IMR-90 (cell line): ENCODE measurements at regions not wholly inside any gene's neighbourhood (a gene's known extent, or its start where the extent isn't known, plus 50 kb on each side); places are given as distances from the start of the nearest gene placed in this dataset.
A peak's percentile ranks its signal among the peaks of the same experiment; 100 is the strongest.

ENCODE experiments used
- ATAC-seq: fragments of 200-7000 bp; cut with Tn5 transposase; 2 replicates; pipeline ENCODE4 v1.9.1; 2020; ENCODE audit warnings: low read depth, mild to moderate bottlenecking, moderate library complexity
- BruUV-seq: library from RNA; stranded (reverse); fragments of 400-500 nt; replicated peaks from 2 replicates; lab custom pipeline; 2021; lab: Mats Ljungman, UMichigan
- CTCF ChIA-PET: fragments of 300-600 bp; formaldehyde crosslinking; extraction: SDS; loops from one replicate; lab custom pipeline; 2021; ENCODE audit warnings: antibody characterized with exemption; lab: Yijun Ruan, JAX
- POLR2A ChIA-PET: fragments of 300-600 bp; sonication (Branson Sonifier 250); formaldehyde crosslinking; loops from one replicate; lab custom pipeline; 2022; ENCODE audit warnings: antibody characterized with exemption; ENCODE audit not compliant: unreplicated experiment; lab: Charles Lee
- DNase-seq: peaks from one replicate; pipeline ENCODE4 v3.0.0; 2013
- H2AFZ ChIP-seq: replicated peaks from 2 replicates; pipeline ENCODE3; 2013; ENCODE audit warnings: low read length, mild to moderate bottlenecking; ENCODE audit not compliant: poor library complexity
- H2AK5ac ChIP-seq: 2 replicates; pipeline ENCODE4 v1.6.1; 2013; ENCODE audit warnings: low read depth, low read length, inconsistent platforms
- H2AK9ac ChIP-seq: replicated peaks from 2 replicates; pipeline ENCODE3; 2013; ENCODE audit warnings: mild to moderate bottlenecking, low read depth, low read length, moderate library complexity; ENCODE audit not compliant: poor library complexity
- H2BK120ac ChIP-seq: 2 replicates; pipeline ENCODE4 v1.6.1; 2013; ENCODE audit warnings: low read depth, low read length, inconsistent platforms
- H2BK15ac ChIP-seq: 3 replicates; pipeline ENCODE4 v1.6.1; 2013; ENCODE audit warnings: low read depth, low read length, inconsistent platforms
- H2BK20ac ChIP-seq: 2 replicates; pipeline ENCODE4 v1.6.1; 2013; ENCODE audit warnings: low read depth, mild to moderate bottlenecking, inconsistent platforms, low read length, moderate library complexity
- H2BK5ac ChIP-seq: 2 replicates; pipeline ENCODE4 v1.6.1; 2013; ENCODE audit warnings: mild to moderate bottlenecking, low read depth, low read length, inconsistent platforms; ENCODE audit not compliant: poor library complexity, severe bottlenecking
- H3K14ac ChIP-seq: replicated peaks from 2 replicates; pipeline ENCODE4 v1.6.1; 2013; ENCODE audit warnings: low read depth, low read length, inconsistent platforms
- H3K18ac ChIP-seq: 2 replicates; pipeline ENCODE4 v1.6.1; 2013; ENCODE audit warnings: low read depth, low read length, control low read depth
- H3K23ac ChIP-seq: 2 replicates; pipeline ENCODE4 v1.6.1; 2013; ENCODE audit warnings: low read depth, low read length, inconsistent platforms
- H3K27ac ChIP-seq: 2 replicates; pipeline ENCODE4 v1.5.1; 2013; ENCODE audit warnings: mild to moderate bottlenecking, control low read depth, low read length; ENCODE audit not compliant: insufficient read depth
- H3K27me3 ChIP-seq: 2 replicates; pipeline ENCODE4 v1.6.1; 2013; ENCODE audit warnings: low read length; ENCODE audit not compliant: control insufficient read depth, insufficient read depth
- H3K36me3 ChIP-seq: 2 replicates; pipeline ENCODE4 v1.6.1; 2013; ENCODE audit warnings: low read length, mixed read lengths; ENCODE audit not compliant: control insufficient read depth, insufficient read depth
- H3K4ac ChIP-seq: 2 replicates; pipeline ENCODE4 v1.6.1; 2013; ENCODE audit warnings: low read depth, low read length, inconsistent platforms
- H3K4me1 ChIP-seq: 2 replicates; pipeline ENCODE4 v1.6.1; 2013; ENCODE audit warnings: low read length, mixed read lengths; ENCODE audit not compliant: control insufficient read depth, insufficient read depth
- H3K4me2 ChIP-seq: 2 replicates; pipeline ENCODE4 v1.6.1; 2013; ENCODE audit warnings: low read depth, mild to moderate bottlenecking, control low read depth, low read length, moderate library complexity
- H3K4me3 ChIP-seq: 2 replicates; pipeline ENCODE4 v1.5.1; 2013; ENCODE audit warnings: low read depth, mild to moderate bottlenecking, control low read depth, low read length, moderate library complexity; ENCODE audit not compliant: insufficient read depth
- H3K56ac ChIP-seq: 2 replicates; pipeline ENCODE4 v1.6.1; 2013; ENCODE audit warnings: low read length, inconsistent platforms; ENCODE audit not compliant: insufficient read depth; ENCODE audit errors: extremely low read depth
- H3K79me1 ChIP-seq, 2 experiments: 2 replicates each; pipeline ENCODE4 v1.6.1; 2013; ENCODE audit warnings: low read length in 2 of 2, inconsistent platforms in 1 of 2, low read depth in 1 of 2
- H3K9ac ChIP-seq: 2 replicates; pipeline ENCODE4 v1.6.1; 2013; ENCODE audit warnings: low read depth, low read length, control low read depth
- H3K9me1 ChIP-seq: 2 replicates; pipeline ENCODE4 v1.6.1; 2013; ENCODE audit warnings: low read length, inconsistent platforms; ENCODE audit not compliant: insufficient read depth
- H3K9me3 ChIP-seq: 2 replicates; pipeline ENCODE4 v1.6.1; 2013; ENCODE audit warnings: low read length; ENCODE audit not compliant: control insufficient read depth, insufficient read depth
- H4K20me1 ChIP-seq: 2 replicates; pipeline ENCODE4 v1.6.1; 2013; ENCODE audit warnings: low read length, inconsistent platforms; ENCODE audit not compliant: insufficient read depth
- H4K5ac ChIP-seq: 2 replicates; pipeline ENCODE4 v1.6.1; 2013; ENCODE audit warnings: mild to moderate bottlenecking, low read depth, low read length, control low read depth
- H4K8ac ChIP-seq, 2 experiments: 2 replicates each; pipeline ENCODE4 v1.6.1; 2013; ENCODE audit warnings: low read depth in 2 of 2, low read length in 2 of 2, control low read depth in 1 of 2, inconsistent platforms in 1 of 2
- H4K91ac ChIP-seq: 2 replicates; pipeline ENCODE4 v1.6.1; 2013; ENCODE audit warnings: low read depth, low read length, inconsistent platforms; ENCODE audit not compliant: insufficient read depth
- CHD1 ChIP-seq: IDR thresholded peaks from 2 replicates; pipeline ENCODE4 v1.6.1; 2012; ENCODE audit warnings: low read depth, low read length, improper control_type of control experiment
- FOS ChIP-seq: fragments of 150-350 bp; IDR thresholded peaks from 2 replicates; pipeline ENCODE4 v1.6.1; 2016; ENCODE audit warnings: low read depth, low read length
- MAZ ChIP-seq: IDR thresholded peaks from 2 replicates; pipeline ENCODE4 v1.6.1; 2012; ENCODE audit warnings: low read depth, mild to moderate bottlenecking, low read length, improper control_type of control experiment, moderate library complexity, borderline replicate concordance
- MXI1 ChIP-seq: IDR thresholded peaks from 2 replicates; pipeline ENCODE4 v1.6.1; 2012; ENCODE audit warnings: low read depth, mild to moderate bottlenecking, low read length, moderate library complexity, borderline replicate concordance
- NFE2L2 ChIP-seq: fragments of 150-350 bp; IDR thresholded peaks from 2 replicates; pipeline ENCODE4 v1.6.1; 2016; ENCODE audit warnings: low read depth, mild to moderate bottlenecking, low read length
- POLR2A ChIP-seq: IDR thresholded peaks from 2 replicates; pipeline ENCODE4 v1.6.1; 2012; ENCODE audit warnings: mild to moderate bottlenecking, low read depth, low read length
- RAD21 ChIP-seq: IDR thresholded peaks from 2 replicates; pipeline ENCODE4 v1.6.1; 2012; ENCODE audit warnings: low read length, improper control_type of control experiment
- RFX5 ChIP-seq: IDR thresholded peaks from 2 replicates; pipeline ENCODE4 v1.8.0; 2012; ENCODE audit warnings: low read depth, mild to moderate bottlenecking, low read length, moderate library complexity
- SMC3 ChIP-seq: fragments of 150-350 bp; IDR thresholded peaks from 2 replicates; pipeline ENCODE4 v1.6.1; 2016; ENCODE audit warnings: low read depth, mild to moderate bottlenecking, antibody characterized with exemption, low read length, moderate library complexity
- WGBS, 2 experiments: methylation state at CpG; one replicate each; pipeline versions ENCODE4 v1.1.5 to v1.1.7; 2013; ENCODE audit warnings: missing lambda C conversion rate in 2 of 2; ENCODE audit not compliant: insufficient read length in 1 of 2; ENCODE audit errors: extremely low coverage in 2 of 2; 5-methylcytosine and 5-hydroxymethylcytosine counted together
- dilution Hi-C: fragments of 300-500 bp; cut with HindIII; formaldehyde crosslinking; loops from one replicate; pipeline ENCODE4 v1.14.3; 2018; ENCODE audit warnings: low sequenced_read_pairs; ENCODE audit not compliant: unreplicated experiment
- in situ Hi-C: fragments of 300-500 bp; cut with MboI; formaldehyde crosslinking; loops from 3 replicates; pipeline ENCODE4 v1.14.3; 2019; ENCODE audit warnings: low sequenced_read_pairs, inconsistent platforms, mixed read lengths
- intact Hi-C: fragments of 100-400 bp; cut with micrococcal nuclease; formaldehyde crosslinking; loops from 2 replicates; pipeline ENCODE4 v1.10.0; 2022
- TF ChIP-seq, protein P1 (sequence below): conservative IDR thresholded peaks from 2 replicates; pipeline ENCODE4 v1.5.1; 2012; ENCODE audit warnings: mild to moderate bottlenecking, low read depth, low read length, improper control_type of control experiment

DNA sequence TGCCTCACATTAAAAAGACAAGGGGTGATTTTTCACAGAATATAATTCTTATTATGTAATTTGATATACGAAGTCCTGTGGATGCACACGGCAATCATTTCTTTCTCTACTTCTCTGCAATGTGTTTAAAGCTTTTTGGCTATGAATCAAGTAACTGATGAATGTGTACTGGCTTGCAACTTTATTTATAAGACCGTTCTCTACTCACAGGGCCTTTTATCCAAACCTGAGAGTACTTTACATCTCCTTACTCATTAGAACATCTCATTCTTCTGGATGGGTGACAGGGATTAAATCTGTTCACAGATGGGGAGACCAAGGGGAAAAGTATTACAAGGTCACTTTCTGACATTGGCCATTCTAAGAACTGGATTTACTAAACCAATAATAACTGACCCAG is 215.8 kb upstream of the DIO2 start:
- H3K9me1 ChIP-seq, result no peaks in the 10 kb centered on the region
- no peaks in the 10 kb centered on the region for H3K9me3 ChIP-seq
- H2AFZ ChIP-seq, result no peak overlapping the region
- peak overlapping the region; percentile 26; the same call in 1 of the 2 replicates for H4K91ac ChIP-seq
- H3K4ac ChIP-seq, result peak overlapping the region; percentile 59; the same call in 1 of the 2 replicates
- H3K4me2 ChIP-seq, result no peak overlapping the region
- in situ Hi-C loops (no loop called here), intact Hi-C loops (loop anchor here (2.0 to 5.0 kb wide), 3 partner anchors 50 to 370 kb away; no protein-coding TSS in a partner anchor), dilution Hi-C loops (no loop called here)
- no peaks in the 10 kb centered on the region for H3K36me3 ChIP-seq
- H3K4me3 ChIP-seq, result no peak overlapping the region
- H4K20me1 ChIP-seq, result no peaks in the 10 kb centered on the region
- no peak overlapping the region for H3K14ac ChIP-seq
- peak overlapping the region; percentile 57; the same call in 1 of the 2 replicates for H2BK20ac ChIP-seq
- H2AK9ac ChIP-seq, result no peak overlapping the region
- no peak for ATAC-seq
- no peaks in the 10 kb centered on the region for H3K27me3 ChIP-seq
- H3K56ac ChIP-seq, result no peak overlapping the region
- H3K4me1 ChIP-seq, result peaks cover 10% of the 10 kb centered on the region
- peak; percentile 68 for DNase-seq
- H3K9ac ChIP-seq, result no peak overlapping the region
- peak overlapping the region; percentile 34 to 44; a peak in 1 of 4 replicates for H4K8ac ChIP-seq
- ChIA-PET POLR2A (no interaction called here), CTCF (no interaction called here)
- H2AK5ac ChIP-seq, result no peak overlapping the region
- H2BK120ac ChIP-seq, result peak overlapping the region; percentile 47
- H3K79me1 ChIP-seq, result no peaks in the 10 kb centered on the region
- TF ChIP-seq NFE2L2 (no peak), RFX5 (no peak), POLR2A (no peak), FOS (no peak), MAZ (no peak), MXI1 (no peak), RAD21 (no peak), SMC3 (no peak), CHD1 (no peak)
- TF ChIP-seq, protein P1, sequence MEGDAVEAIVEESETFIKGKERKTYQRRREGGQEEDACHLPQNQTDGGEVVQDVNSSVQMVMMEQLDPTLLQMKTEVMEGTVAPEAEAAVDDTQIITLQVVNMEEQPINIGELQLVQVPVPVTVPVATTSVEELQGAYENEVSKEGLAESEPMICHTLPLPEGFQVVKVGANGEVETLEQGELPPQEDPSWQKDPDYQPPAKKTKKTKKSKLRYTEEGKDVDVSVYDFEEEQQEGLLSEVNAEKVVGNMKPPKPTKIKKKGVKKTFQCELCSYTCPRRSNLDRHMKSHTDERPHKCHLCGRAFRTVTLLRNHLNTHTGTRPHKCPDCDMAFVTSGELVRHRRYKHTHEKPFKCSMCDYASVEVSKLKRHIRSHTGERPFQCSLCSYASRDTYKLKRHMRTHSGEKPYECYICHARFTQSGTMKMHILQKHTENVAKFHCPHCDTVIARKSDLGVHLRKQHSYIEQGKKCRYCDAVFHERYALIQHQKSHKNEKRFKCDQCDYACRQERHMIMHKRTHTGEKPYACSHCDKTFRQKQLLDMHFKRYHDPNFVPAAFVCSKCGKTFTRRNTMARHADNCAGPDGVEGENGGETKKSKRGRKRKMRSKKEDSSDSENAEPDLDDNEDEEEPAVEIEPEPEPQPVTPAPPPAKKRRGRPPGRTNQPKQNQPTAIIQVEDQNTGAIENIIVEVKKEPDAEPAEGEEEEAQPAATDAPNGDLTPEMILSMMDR, result no peak
- H2BK5ac ChIP-seq, result peak overlapping the region; percentile 41
- no peak overlapping the region for H4K5ac ChIP-seq
- no TSS peak for BruUV-seq
- no CpG with 5 or more reads among the region's 3 CpGs for WGBS, 2 experiments
- no peak overlapping the region; the same call in 1 of the 2 replicates for H3K18ac ChIP-seq
- H2BK15ac ChIP-seq, result 0 out of 3 replicates have a peak overlapping the region, but pooled peaks have one; percentile 59
- H3K27ac ChIP-seq, result no peak overlapping the region
- H3K23ac ChIP-seq, result no peak overlapping the region
